Islet precursor cell (in vitro differentiated cells): ENCODE measurements at regions not wholly inside any gene's neighbourhood (a gene's known extent, or its start where the extent isn't known, plus 50 kb on each side); places are given as distances from the start of the nearest gene placed in this dataset.
A peak's percentile ranks its signal among the peaks of the same experiment; 100 is the strongest.
"Not testable (repeated sequence)": the region's sequence is repeated elsewhere in the genome, so short reads cannot be mapped to it uniquely, and the experiment has no call there.

ENCODE experiments used
- DNase-seq: peaks from one replicate; pipeline ENCODE4 v3.0.0-alpha.2; 2018

GRCh38 chr20:7728338-7728737 lies 211.9 kb downstream of the HAO1 start:
- no peak for DNase-seq

GRCh38 chr20:7734216-7734615 lies 206.0 kb downstream of the HAO1 start:
- no peak for DNase-seq

DNA sequence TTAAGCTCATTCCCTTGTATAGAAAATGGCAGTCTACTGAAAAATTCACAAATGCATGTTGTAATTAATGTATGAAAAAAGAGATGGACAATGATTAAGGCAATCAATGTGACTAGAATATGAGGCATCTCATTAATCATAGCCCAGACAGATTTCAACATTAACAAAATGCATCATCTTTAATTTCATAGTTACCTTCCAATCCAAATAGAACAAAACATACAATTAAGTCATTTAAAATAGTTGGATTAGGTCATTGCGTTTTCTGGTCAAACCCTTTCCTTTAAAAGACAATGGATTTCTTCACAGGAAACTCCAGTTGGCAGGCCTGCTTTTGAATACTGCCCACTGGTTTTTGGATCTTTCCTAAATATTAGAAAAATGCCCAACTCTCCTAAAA lies 203.9 kb downstream of the HAO1 start:
- no peak for DNase-seq

- DNase-seq = no peak
Measured at GRCh38 chr20:7741866-7742265, 198.4 kb downstream of the HAO1 start.

DNA sequence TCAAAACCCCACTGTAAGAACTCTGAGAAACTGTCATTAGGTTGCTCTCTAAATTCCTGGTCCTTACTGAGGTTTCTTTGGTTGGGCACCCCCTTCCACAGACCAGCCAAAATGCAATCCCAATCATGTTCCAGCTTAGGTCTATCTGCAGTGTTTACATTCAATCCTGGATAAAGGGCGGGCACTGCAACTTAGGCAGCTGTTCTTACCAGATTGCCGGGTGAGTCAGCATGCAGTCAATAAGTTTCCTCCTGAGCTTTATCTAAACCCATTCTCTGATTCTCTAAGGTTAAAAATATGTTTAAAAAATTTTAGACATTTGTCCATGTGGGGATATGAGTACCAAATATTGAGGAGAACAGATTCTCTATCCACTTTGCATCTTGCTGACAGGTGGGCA lies 197.8 kb downstream of the HAO1 start:
- DNase-seq = no peak

DNA sequence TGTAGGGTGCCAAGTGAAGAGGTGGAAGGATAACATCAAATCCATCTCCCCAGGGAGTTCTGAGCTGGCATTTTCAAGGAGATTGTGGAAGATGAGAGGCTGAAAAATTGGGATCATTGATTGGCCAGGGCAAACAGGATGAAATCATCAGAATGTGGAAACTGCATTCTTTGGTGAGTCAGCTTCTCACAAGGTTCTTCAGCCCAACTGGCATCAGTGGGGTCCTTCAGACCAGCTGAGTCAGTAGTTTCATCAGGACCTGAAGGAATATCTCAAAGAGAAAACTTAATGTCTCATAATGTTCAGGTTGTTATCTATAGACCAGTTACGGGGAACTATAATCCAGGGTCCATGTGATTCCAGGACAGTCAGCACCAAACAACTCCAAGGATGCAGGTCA lies 195.8 kb downstream of the HAO1 start:
- DNase-seq = no peak

GRCh38 chr20:7748624-7749023 lies 191.6 kb downstream of the HAO1 start:
- DNase-seq = no peak

GRCh38 chr20:7754102-7754501 lies 186.2 kb downstream of the HAO1 start:
- DNase-seq = no peak

GRCh38 chr20:7758406-7758805 lies 181.9 kb downstream of the HAO1 start:
- DNase-seq = no peak

DNA sequence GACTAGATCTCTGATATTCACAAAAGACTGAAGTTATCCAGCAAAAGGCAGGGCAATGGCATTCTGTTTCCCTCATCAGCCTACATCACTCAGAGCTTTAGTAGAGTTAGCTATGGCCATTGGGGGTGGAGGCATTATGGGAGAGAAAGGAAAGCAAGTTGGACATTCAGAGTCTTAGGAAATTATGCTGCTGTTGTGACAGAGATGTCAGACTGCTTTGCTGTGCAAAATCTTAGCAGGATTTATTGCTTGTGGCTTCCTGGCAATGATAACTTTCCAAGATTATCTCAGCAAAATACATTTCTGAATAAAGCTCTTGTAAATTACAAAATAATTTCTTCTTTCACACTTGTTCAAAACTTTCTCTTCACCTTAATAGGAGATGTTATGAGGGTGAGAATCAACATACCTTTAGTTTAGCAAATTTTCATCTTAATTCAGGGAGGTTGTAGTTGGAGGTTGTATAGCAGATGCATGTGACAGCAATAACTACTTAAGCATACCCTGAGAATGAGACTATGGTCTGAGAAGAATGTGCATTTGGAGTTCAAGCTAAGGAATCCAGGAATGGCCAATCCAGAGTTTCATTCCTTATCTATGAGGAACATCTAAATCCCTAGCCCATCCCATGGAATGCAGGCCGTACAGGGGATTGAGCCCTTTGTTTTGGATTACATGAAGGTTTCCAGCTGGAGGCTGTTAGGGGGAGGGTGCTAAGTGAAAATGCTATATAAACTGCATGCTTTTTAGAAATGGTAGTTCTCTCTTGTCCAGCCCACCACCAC lies 179.8 kb downstream of the HAO1 start:
- DNase-seq = peak; percentile 64

- no peak for DNase-seq
Measured at GRCh38 chr20:7765221-7765620, 175.0 kb downstream of the HAO1 start.

GRCh38 chr20:7770046-7770445 lies 170.2 kb downstream of the HAO1 start:
- DNase-seq = no peak

DNA sequence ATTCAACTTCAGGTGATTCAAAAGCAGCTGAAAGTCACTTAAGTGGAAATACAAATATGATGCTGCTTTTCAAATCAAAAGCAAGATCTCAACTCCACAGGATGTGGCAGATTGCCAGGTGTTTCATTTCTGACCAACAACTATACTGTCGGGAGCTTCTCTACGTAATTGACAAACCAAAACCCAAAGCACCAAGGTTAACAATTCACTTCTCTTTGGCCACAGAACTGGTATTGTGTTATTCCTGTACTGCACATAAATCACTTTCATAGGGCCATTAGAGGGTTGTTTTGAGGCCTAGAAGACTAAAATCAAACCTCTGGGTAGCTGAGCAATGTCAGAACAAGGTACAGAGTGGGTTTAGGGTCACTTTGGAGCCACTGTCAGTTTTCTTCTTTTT lies 169.7 kb downstream of the HAO1 start:
- DNase-seq = no peak

DNA sequence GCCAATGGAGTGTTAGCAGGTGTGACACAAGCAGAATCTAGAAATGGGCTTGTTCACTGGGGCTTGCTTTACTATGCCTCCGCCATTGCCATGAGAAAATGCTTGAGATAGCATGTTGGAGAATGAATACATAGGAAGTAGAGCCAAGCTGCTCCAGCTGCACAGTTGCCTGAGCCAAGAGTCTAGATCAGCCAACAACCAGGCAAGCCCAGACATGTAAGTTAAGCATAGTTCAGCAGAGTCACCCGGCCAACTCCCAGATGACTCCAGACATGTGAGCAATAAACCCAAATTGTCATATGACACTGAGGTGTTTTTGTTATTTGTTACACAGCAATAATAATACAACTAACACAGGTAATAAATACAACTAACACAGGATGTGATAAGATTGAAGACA lies 167.9 kb downstream of the HAO1 start:
- no peak for DNase-seq

GRCh38 chr20:7773511-7773910 lies 166.7 kb downstream of the HAO1 start:
- DNase-seq = no peak

DNA sequence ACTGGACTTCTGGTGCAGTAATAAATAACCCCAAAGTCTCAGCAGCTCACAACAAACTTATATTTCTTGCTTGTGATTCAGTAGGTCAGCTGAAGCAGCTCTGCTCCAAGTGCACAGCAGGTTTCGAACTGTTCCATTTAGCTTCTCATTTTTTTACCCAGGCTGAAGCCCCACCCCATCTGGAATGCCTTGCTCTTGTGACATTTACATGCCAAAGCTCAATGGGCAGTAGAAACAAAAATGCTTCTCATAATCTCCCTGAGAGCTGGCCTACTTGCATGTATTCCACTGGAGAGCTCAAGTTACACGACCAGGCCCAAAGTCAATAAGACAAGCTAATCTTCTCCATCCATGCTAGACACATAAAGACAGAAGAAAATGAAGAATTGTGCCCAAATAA lies 165.2 kb downstream of the HAO1 start:
- DNase-seq = no peak

DNA sequence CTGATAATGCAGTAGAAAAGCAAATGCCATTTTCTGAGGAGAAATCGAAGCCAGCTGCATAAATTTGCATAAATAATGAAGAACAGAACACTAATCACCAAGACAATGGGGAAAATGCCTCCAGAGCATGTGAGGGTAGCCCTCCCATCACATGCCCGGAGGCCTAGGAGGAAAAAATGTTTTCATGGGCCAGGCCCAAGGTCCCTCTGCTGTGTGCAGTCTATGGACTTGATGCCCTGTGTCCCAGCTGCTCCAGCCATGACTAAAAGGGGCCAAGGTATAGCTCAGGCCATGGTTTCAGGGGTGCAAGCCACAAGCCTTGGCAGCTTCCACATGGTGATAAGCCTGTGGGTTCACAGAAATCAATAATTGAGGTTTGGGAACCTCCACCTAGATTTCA lies 164.1 kb downstream of the HAO1 start:
- DNase-seq = no peak

DNA sequence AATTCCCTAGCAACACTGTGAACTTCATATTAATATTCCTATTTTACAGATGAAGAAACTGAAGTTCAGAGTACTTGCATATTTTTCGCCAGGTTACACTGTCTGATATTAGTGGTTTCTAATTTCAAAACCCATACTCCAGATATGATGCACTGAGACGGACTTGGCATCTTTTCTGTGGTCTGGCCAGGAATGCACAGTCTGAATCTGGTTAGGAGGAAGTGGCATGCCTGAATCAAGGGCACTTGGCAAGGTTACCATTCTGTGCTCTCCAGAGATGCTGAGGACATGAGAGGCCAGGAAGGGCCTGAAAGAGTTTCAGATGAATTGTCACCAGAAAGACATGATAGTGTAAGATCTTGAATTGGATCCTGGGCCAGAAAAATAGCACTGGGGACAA lies 150.1 kb downstream of the HAO1 start:
- DNase-seq = no peak

DNA sequence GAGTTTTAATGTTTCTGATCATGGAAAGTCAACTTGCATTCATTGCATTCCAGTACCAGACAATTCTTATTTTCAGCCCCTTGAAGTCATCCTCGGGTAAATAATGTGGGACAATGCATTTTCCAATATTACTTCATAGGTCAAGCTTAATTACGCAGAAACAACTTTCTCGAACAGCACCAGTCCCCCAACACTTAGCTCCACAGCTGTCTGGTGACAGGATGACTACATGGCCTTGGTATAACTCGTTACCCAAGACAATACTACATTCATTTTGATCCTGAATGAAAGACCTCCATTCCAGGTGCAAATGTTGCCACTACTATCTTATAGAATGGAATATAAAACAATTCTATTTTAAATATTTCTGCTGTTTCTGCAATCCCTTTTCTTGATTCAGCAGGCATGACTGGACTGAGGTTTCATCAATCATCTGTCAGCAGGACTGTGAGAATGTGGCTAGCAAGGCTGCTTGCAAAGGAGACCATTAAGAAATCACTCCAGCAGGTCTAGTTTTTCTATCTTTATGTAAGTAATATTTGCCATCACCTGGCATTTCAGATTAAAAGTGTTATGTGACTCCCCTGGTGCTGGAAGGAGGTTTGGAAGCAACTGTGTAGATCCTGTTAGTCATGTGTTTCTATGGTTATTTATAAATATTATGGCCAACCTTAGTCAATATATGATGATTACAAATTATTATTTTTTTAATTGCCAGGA lies 147.9 kb downstream of the HAO1 start:
- no peak for DNase-seq

GRCh38 chr20:7798176-7798575 lies 142.1 kb downstream of the HAO1 start:
- no peak for DNase-seq

DNA sequence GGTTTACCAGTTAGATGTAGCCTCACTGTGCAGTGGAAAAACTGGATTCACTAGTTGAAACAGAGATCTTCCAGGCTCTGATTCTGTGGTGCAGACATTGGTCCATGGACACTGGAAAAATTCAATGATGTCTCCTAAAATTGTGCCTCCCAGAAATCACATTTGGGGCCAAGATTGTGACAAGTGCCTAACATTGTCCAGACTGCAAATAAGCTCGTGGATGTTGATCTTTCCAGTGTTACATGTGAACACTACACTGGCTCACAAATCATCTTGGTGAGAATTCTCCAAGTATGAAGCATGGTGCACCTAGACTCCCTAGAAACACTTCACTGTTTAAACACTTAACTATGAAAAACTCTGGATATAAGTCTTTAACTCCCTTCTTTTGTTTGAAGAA lies 140.4 kb downstream of the HAO1 start:
- no peak for DNase-seq

- not testable (repeated sequence) for DNase-seq
Measured at GRCh38 chr20:7803411-7804151, 136.7 kb downstream of the HAO1 start.

GRCh38 chr20:7806831-7807230 lies 133.4 kb downstream of the HAO1 start:
- no peak for DNase-seq

- DNase-seq = no peak
Measured at GRCh38 chr20:7817286-7817685, 123.0 kb downstream of the HAO1 start.
